ENCODE measurements at regions not wholly inside any gene's neighbourhood (a gene's known extent, or its start where the extent isn't known, plus 50 kb on each side); places are given as distances from the start of the nearest gene placed in this dataset.

DNA sequence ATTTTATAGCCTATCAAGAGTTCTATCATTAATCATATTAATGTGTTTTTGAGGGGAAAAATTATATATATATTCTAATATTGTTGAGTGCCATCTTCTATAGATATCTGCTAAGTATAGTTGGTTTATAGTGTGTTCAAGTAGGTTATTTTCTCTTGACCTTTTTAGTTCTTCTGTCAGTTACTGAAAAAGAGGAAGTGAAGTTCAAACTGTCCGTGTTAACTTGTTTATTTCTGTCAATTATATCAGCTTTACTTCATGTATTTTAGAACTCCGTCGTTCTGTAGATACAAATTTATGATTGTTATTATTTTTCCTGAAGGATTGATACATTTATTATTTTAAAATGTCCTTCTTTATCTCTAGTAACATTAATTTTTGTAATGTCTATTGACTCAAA is 1209.1 kb downstream of the CDH12 start:
- TF ChIP-seq, protein P1, sequence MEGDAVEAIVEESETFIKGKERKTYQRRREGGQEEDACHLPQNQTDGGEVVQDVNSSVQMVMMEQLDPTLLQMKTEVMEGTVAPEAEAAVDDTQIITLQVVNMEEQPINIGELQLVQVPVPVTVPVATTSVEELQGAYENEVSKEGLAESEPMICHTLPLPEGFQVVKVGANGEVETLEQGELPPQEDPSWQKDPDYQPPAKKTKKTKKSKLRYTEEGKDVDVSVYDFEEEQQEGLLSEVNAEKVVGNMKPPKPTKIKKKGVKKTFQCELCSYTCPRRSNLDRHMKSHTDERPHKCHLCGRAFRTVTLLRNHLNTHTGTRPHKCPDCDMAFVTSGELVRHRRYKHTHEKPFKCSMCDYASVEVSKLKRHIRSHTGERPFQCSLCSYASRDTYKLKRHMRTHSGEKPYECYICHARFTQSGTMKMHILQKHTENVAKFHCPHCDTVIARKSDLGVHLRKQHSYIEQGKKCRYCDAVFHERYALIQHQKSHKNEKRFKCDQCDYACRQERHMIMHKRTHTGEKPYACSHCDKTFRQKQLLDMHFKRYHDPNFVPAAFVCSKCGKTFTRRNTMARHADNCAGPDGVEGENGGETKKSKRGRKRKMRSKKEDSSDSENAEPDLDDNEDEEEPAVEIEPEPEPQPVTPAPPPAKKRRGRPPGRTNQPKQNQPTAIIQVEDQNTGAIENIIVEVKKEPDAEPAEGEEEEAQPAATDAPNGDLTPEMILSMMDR (IDR thresholded peaks at IDR 0.05) = no peak
- TF ChIP-seq POLR2A (IDR thresholded peaks at IDR 0.05) = no peak

Data from testis (tissue), 2 donors.